ENCODE measurements at regions not wholly inside any gene's neighbourhood (a gene's known extent, or its start where the extent isn't known, plus 50 kb on each side); places are given as distances from the start of the nearest gene placed in this dataset.

GRCh38 chr16:9302072-9302471, 210.6 kb downstream of the HAPSTR1 start:
- no peak overlapping the region for H3K4me3 ChIP-seq (ENCODE audit: low read length)
- H3K27ac ChIP-seq (ENCODE audit: low read depth, low read length) = no peak overlapping the region
- 94% methylated on average over 6 of the region's 6 CpGs for WGBS
- H3K9ac ChIP-seq (ENCODE audit: low read depth, low read length) = no peak overlapping the region
- no peaks in the 10 kb centered on the region for H3K27me3 ChIP-seq (ENCODE audit: insufficient read depth, low read length)
- no peaks in the 10 kb centered on the region for H3K36me3 ChIP-seq (ENCODE audit: insufficient read depth, low read length)
- no peaks in the 10 kb centered on the region for H3K4me1 ChIP-seq (ENCODE audit: insufficient read depth, low read length)
- H3K9me3 ChIP-seq (ENCODE audit: insufficient read depth, low read depth, low read length) = no peaks in the 10 kb centered on the region

- no peaks in the 10 kb centered on the region for H3K36me3 ChIP-seq (ENCODE audit: insufficient read depth, low read length)
- H3K27me3 ChIP-seq (ENCODE audit: insufficient read depth, low read length) = no peaks in the 10 kb centered on the region
- H3K9ac ChIP-seq (ENCODE audit: low read depth, low read length) = no peak overlapping the region
- no peak overlapping the region for H3K4me3 ChIP-seq (ENCODE audit: low read length)
- 88% methylated on average over 2 of the region's 3 CpGs for WGBS
- H3K9me3 ChIP-seq (ENCODE audit: insufficient read depth, low read depth, low read length) = no peaks in the 10 kb centered on the region
- H3K4me1 ChIP-seq (ENCODE audit: insufficient read depth, low read length) = no peaks in the 10 kb centered on the region
- H3K27ac ChIP-seq (ENCODE audit: low read depth, low read length) = no peak overlapping the region
These were observed 215.3 kb downstream of the HAPSTR1 start for GRCh38 chr16:9306753-9307152.

GRCh38 chr16:9307446-9307845, 216.0 kb downstream of the HAPSTR1 start:
- Histone ChIP-seq H3K27me3 (ENCODE audit: insufficient read depth, low read length) (no peaks in the 10 kb centered on the region), H3K9me3 (ENCODE audit: insufficient read depth, low read depth, low read length) (no peaks in the 10 kb centered on the region), H3K4me1 (ENCODE audit: insufficient read depth, low read length) (no peaks in the 10 kb centered on the region), H3K9ac (ENCODE audit: low read depth, low read length) (no peak overlapping the region), H3K27ac (ENCODE audit: low read depth, low read length) (no peak overlapping the region), H3K36me3 (ENCODE audit: insufficient read depth, low read length) (no peaks in the 10 kb centered on the region), H3K4me3 (ENCODE audit: low read length) (no peak overlapping the region)
- WGBS = 83% methylated on average over 4 of the region's 4 CpGs

- Histone ChIP-seq H3K27me3 (ENCODE audit: insufficient read depth, low read length) (no peaks in the 10 kb centered on the region), H3K9me3 (ENCODE audit: insufficient read depth, low read depth, low read length) (no peaks in the 10 kb centered on the region), H3K4me3 (ENCODE audit: low read length) (no peak overlapping the region), H3K9ac (ENCODE audit: low read depth, low read length) (no peak overlapping the region), H3K36me3 (ENCODE audit: insufficient read depth, low read length) (no peaks in the 10 kb centered on the region), H3K27ac (ENCODE audit: low read depth, low read length) (no peak overlapping the region), H3K4me1 (ENCODE audit: insufficient read depth, low read length) (no peaks in the 10 kb centered on the region)
- WGBS = 82% methylated on average over 8 of the region's 8 CpGs
These were observed 216.9 kb downstream of the HAPSTR1 start for GRCh38 chr16:9308356-9308801.

- H3K9me3 ChIP-seq (ENCODE audit: insufficient read depth, low read depth, low read length) = no peaks in the 10 kb centered on the region
- H3K27me3 ChIP-seq (ENCODE audit: insufficient read depth, low read length) = no peaks in the 10 kb centered on the region
- H3K9ac ChIP-seq (ENCODE audit: low read depth, low read length) = no peak overlapping the region
- no peaks in the 10 kb centered on the region for H3K4me1 ChIP-seq (ENCODE audit: insufficient read depth, low read length)
- H3K4me3 ChIP-seq (ENCODE audit: low read length) = no peak overlapping the region
- WGBS = 94% methylated on average over 6 of the region's 6 CpGs
- no peaks in the 10 kb centered on the region for H3K36me3 ChIP-seq (ENCODE audit: insufficient read depth, low read length)
- no peak overlapping the region for H3K27ac ChIP-seq (ENCODE audit: low read depth, low read length)
These were observed 217.4 kb downstream of the HAPSTR1 start for GRCh38 chr16:9308850-9309249.

- no peaks in the 10 kb centered on the region for H3K4me1 ChIP-seq (ENCODE audit: insufficient read depth, low read length)
- H3K4me3 ChIP-seq (ENCODE audit: low read length) = no peak overlapping the region
- WGBS = 92% methylated on average over 2 of the region's 2 CpGs
- H3K27ac ChIP-seq (ENCODE audit: low read depth, low read length) = no peak overlapping the region
- H3K9me3 ChIP-seq (ENCODE audit: insufficient read depth, low read depth, low read length) = no peaks in the 10 kb centered on the region
- H3K36me3 ChIP-seq (ENCODE audit: insufficient read depth, low read length) = no peaks in the 10 kb centered on the region
- H3K9ac ChIP-seq (ENCODE audit: low read depth, low read length) = no peak overlapping the region
- H3K27me3 ChIP-seq (ENCODE audit: insufficient read depth, low read length) = no peaks in the 10 kb centered on the region
These were observed 218.4 kb downstream of the HAPSTR1 start for GRCh38 chr16:9309844-9310243.

- H3K36me3 ChIP-seq (ENCODE audit: insufficient read depth, low read length) = no peaks in the 10 kb centered on the region
- WGBS = 30% methylated on average over 5 of the region's 5 CpGs
These were observed 220.0 kb downstream of the HAPSTR1 start for GRCh38 chr16:9311303-9311954.

GRCh38 chr16:9316008-9316407, 224.6 kb downstream of the HAPSTR1 start:
- Histone ChIP-seq H3K9ac (ENCODE audit: low read depth, low read length) (no peak overlapping the region), H3K4me3 (ENCODE audit: low read length) (no peak overlapping the region), H3K36me3 (ENCODE audit: insufficient read depth, low read length) (no peaks in the 10 kb centered on the region), H3K9me3 (ENCODE audit: insufficient read depth, low read depth, low read length) (no peaks in the 10 kb centered on the region), H3K4me1 (ENCODE audit: insufficient read depth, low read length) (no peaks in the 10 kb centered on the region), H3K27ac (ENCODE audit: low read depth, low read length) (no peak overlapping the region), H3K27me3 (ENCODE audit: insufficient read depth, low read length) (no peaks in the 10 kb centered on the region)

More at GRCh38 chr16:9311303-9311954, 220.0 kb downstream of the HAPSTR1 start:
- no peaks in the 10 kb centered on the region for H3K9me3 ChIP-seq (ENCODE audit: insufficient read depth, low read depth, low read length)
- no peak overlapping the region for H3K4me3 ChIP-seq (ENCODE audit: low read length)
- no peaks in the 10 kb centered on the region for H3K27me3 ChIP-seq (ENCODE audit: insufficient read depth, low read length)
- H3K27ac ChIP-seq (ENCODE audit: low read depth, low read length) = no peak overlapping the region
- no peaks in the 10 kb centered on the region for H3K4me1 ChIP-seq (ENCODE audit: insufficient read depth, low read length)
- H3K9ac ChIP-seq (ENCODE audit: low read depth, low read length) = no peak overlapping the region

GRCh38 chr16:9316615-9317014, 225.2 kb downstream of the HAPSTR1 start:
- Histone ChIP-seq H3K4me3 (ENCODE audit: low read length) (no peak overlapping the region), H3K9me3 (ENCODE audit: insufficient read depth, low read depth, low read length) (no peaks in the 10 kb centered on the region), H3K27me3 (ENCODE audit: insufficient read depth, low read length) (no peaks in the 10 kb centered on the region), H3K4me1 (ENCODE audit: insufficient read depth, low read length) (no peaks in the 10 kb centered on the region), H3K27ac (ENCODE audit: low read depth, low read length) (no peak overlapping the region), H3K9ac (ENCODE audit: low read depth, low read length) (no peak overlapping the region), H3K36me3 (ENCODE audit: insufficient read depth, low read length) (no peaks in the 10 kb centered on the region)
- WGBS = 83% methylated on average over 2 of the region's 2 CpGs

- 100% methylated on average over 1 of the region's 2 CpGs for WGBS
- Histone ChIP-seq H3K36me3 (ENCODE audit: insufficient read depth, low read length) (no peaks in the 10 kb centered on the region), H3K9ac (ENCODE audit: low read depth, low read length) (no peak overlapping the region), H3K4me3 (ENCODE audit: low read length) (no peak overlapping the region), H3K27ac (ENCODE audit: low read depth, low read length) (no peak overlapping the region), H3K9me3 (ENCODE audit: insufficient read depth, low read depth, low read length) (no peaks in the 10 kb centered on the region), H3K27me3 (ENCODE audit: insufficient read depth, low read length) (no peaks in the 10 kb centered on the region), H3K4me1 (ENCODE audit: insufficient read depth, low read length) (no peaks in the 10 kb centered on the region; the same call in 1 of the 2 replicates)
These were observed 227.3 kb downstream of the HAPSTR1 start for GRCh38 chr16:9318764-9319163.

GRCh38 chr16:9322769-9323168, 231.3 kb downstream of the HAPSTR1 start:
- Histone ChIP-seq H3K4me1 (ENCODE audit: insufficient read depth, low read length) (no peaks in the 10 kb centered on the region; the same call in 1 of the 2 replicates), H3K9me3 (ENCODE audit: insufficient read depth, low read depth, low read length) (no peaks in the 10 kb centered on the region), H3K27ac (ENCODE audit: low read depth, low read length) (no peak overlapping the region), H3K27me3 (ENCODE audit: insufficient read depth, low read length) (no peaks in the 10 kb centered on the region), H3K4me3 (ENCODE audit: low read length) (no peak overlapping the region), H3K36me3 (ENCODE audit: insufficient read depth, low read length) (no peaks in the 10 kb centered on the region), H3K9ac (ENCODE audit: low read depth, low read length) (no peak overlapping the region)
- WGBS = 77% methylated on average over 3 of the region's 3 CpGs

- WGBS = 100% methylated on average over 4 of the region's 4 CpGs
These were observed 231.7 kb downstream of the HAPSTR1 start for GRCh38 chr16:9323170-9323569.

More at GRCh38 chr16:9323170-9323569, 231.7 kb downstream of the HAPSTR1 start:
- no peaks in the 10 kb centered on the region for H3K36me3 ChIP-seq (ENCODE audit: insufficient read depth, low read length)
- no peaks in the 10 kb centered on the region for H3K9me3 ChIP-seq (ENCODE audit: insufficient read depth, low read depth, low read length)
- H3K27me3 ChIP-seq (ENCODE audit: insufficient read depth, low read length) = no peaks in the 10 kb centered on the region
- H3K27ac ChIP-seq (ENCODE audit: low read depth, low read length) = no peak overlapping the region
- no peaks in the 10 kb centered on the region; the same call in 1 of the 2 replicates for H3K4me1 ChIP-seq (ENCODE audit: insufficient read depth, low read length)
- no peak overlapping the region for H3K4me3 ChIP-seq (ENCODE audit: low read length)
- H3K9ac ChIP-seq (ENCODE audit: low read depth, low read length) = no peak overlapping the region

Measured in HUES64 (cell line).